Lung (tissue), 11 donors: ENCODE measurements at regions not wholly inside any gene's neighbourhood (a gene's known extent, or its start where the extent isn't known, plus 50 kb on each side); places are given as distances from the start of the nearest gene placed in this dataset.

Experiments used
- ATAC-seq: fragments of 200-7000 bp; cut with Tn5 transposase; one replicate; pipeline ENCODE4 v1.9.1; 2020; ENCODE audit warnings: moderate number of reproducible peaks; ENCODE audit not compliant: insufficient read depth, low FRiP score
- DNase-seq, 3 donors: peaks; one replicate each; pipeline ENCODE4 v3.0.0-alpha.2; 2013 to 2017
- H3K27ac ChIP-seq, 2 donors: one replicate each; pipeline ENCODE4 v1.5.1; 2013; ENCODE audit warnings: mild to moderate bottlenecking in 2 of 2, moderate library complexity in 2 of 2, control low read depth in 1 of 2, inconsistent platforms in 1 of 2, low read depth in 1 of 2, low read length in 1 of 2
- H3K27me3 ChIP-seq, 3 donors: one replicate each; pipeline ENCODE4 v1.5.1; 2013; ENCODE audit warnings: low read length in 2 of 3; ENCODE audit not compliant: control insufficient read depth in 3 of 3, insufficient read depth in 3 of 3
- H3K36me3 ChIP-seq, 4 donors: one replicate each; pipeline ENCODE4 v1.5.1; 2013; ENCODE audit warnings: low read length in 4 of 4, mild to moderate bottlenecking in 1 of 4, moderate library complexity in 1 of 4; ENCODE audit not compliant: control insufficient read depth in 4 of 4, insufficient read depth in 4 of 4
- H3K4me1 ChIP-seq, 5 donors: one replicate each; pipeline ENCODE4 v1.5.1; 2013; ENCODE audit warnings: low read length in 5 of 5, mild to moderate bottlenecking in 2 of 5, moderate library complexity in 1 of 5; ENCODE audit not compliant: control insufficient read depth in 5 of 5, insufficient read depth in 5 of 5
- H3K4me3 ChIP-seq: one replicate; pipeline ENCODE4 v1.5.1; 2013; ENCODE audit warnings: mild to moderate bottlenecking, control low read depth, moderate library complexity
- H3K9ac ChIP-seq, 2 donors: one replicate each; pipeline ENCODE4 v1.5.1; 2013; ENCODE audit warnings: low read length in 2 of 2, control low read depth in 1 of 2; ENCODE audit not compliant: insufficient read depth in 1 of 2
- H3K9me3 ChIP-seq, 4 donors: one replicate each; pipeline ENCODE4 v1.5.1; 2013; ENCODE audit warnings: low read length in 3 of 4, mild to moderate bottlenecking in 1 of 4, moderate library complexity in 1 of 4; ENCODE audit not compliant: control insufficient read depth in 4 of 4, insufficient read depth in 3 of 4
- WGBS, 2 donors: extraction: QIAGEN DNeasy Blood & Tissue Kit; methylation state at CpG; one replicate each; pipeline ENCODE4 v1.1.7; 2013; 5-methylcytosine and 5-hydroxymethylcytosine counted together
- TF ChIP-seq, protein P1 (sequence below): IDR thresholded peaks from 2 replicates; pipeline ENCODE4 v1.5.1; 2012; ENCODE audit warnings: mild to moderate bottlenecking; ENCODE audit errors: control extremely low read depth, extremely low read depth
- donor health status: control.
- donor health status: control.
- donor health status: Bipolar disorder and iron deficiency.
- donor health status: healthy.
- donor health status: DM: yes; HTN: yes; CAD: no.

GRCh38 chr21:43337901-43338655 lies 88.9 kb downstream of the SIK1 start:
- Histone ChIP-seq H3K4me3 (no peak overlapping the region), H3K36me3 (no peaks in the 10 kb centered on the region), H3K9ac (no peak overlapping the region), H3K4me1 (peaks cover 6 to 41% (median 21%) of the 10 kb centered on the region in 5 donors), H3K9me3 (no peaks in the 10 kb centered on the region), H3K27ac (no peak overlapping the region), H3K27me3 (no peaks in the 10 kb centered on the region)
- TF ChIP-seq, protein P1, sequence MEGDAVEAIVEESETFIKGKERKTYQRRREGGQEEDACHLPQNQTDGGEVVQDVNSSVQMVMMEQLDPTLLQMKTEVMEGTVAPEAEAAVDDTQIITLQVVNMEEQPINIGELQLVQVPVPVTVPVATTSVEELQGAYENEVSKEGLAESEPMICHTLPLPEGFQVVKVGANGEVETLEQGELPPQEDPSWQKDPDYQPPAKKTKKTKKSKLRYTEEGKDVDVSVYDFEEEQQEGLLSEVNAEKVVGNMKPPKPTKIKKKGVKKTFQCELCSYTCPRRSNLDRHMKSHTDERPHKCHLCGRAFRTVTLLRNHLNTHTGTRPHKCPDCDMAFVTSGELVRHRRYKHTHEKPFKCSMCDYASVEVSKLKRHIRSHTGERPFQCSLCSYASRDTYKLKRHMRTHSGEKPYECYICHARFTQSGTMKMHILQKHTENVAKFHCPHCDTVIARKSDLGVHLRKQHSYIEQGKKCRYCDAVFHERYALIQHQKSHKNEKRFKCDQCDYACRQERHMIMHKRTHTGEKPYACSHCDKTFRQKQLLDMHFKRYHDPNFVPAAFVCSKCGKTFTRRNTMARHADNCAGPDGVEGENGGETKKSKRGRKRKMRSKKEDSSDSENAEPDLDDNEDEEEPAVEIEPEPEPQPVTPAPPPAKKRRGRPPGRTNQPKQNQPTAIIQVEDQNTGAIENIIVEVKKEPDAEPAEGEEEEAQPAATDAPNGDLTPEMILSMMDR = no peak
- 82 to 88% methylated on average over 18 of the region's 18 CpGs for WGBS, 2 donors
- ATAC-seq (no peak), DNase-seq (no peak)

DNA sequence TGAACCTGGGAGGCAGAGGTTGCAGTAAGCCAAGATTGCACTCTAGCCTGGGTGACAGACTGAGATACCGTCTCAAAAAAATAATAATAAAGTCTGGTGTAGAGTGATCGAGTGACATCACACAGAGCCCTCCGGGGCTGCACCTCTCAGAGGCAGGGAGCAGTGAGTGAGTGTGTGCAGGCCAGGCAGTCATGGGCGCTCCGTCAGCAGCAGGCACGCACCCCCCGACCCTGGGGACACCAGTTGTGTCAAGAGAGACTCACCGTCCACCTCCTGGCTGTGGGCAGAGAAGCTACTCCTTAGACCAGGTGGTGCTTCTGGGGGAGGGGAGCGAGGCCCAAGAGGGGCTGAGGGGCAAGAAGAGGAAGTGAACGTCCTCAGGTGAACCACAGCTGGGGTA lies 91.8 kb downstream of the SIK1 start:
- H3K27ac ChIP-seq = no peak overlapping the region
- DNase-seq (no peak), ATAC-seq (no peak)
- H3K36me3 ChIP-seq = no peaks in the 10 kb centered on the region
- TF ChIP-seq, protein P1 = no peak
- 87 to 91% methylated on average over 10 of the region's 10 CpGs for WGBS, 2 donors
- H3K9ac ChIP-seq = no peak overlapping the region
- peaks cover 6 to 38% (median 23%) of the 10 kb centered on the region in 5 donors for H3K4me1 ChIP-seq
- no peaks in the 10 kb centered on the region for H3K9me3 ChIP-seq
- H3K4me3 ChIP-seq = no peak overlapping the region
- no peaks in the 10 kb centered on the region for H3K27me3 ChIP-seq

GRCh38 chr21:43334214-43334958 lies 92.5 kb downstream of the SIK1 start:
- Histone ChIP-seq H3K9me3 (no peaks in the 10 kb centered on the region), H3K27ac (peak overlapping the region in 1 of 2 donors; percentile 41), H3K4me3 (no peak overlapping the region), H3K4me1 (peaks cover 6 to 45% (median 23%) of the 10 kb centered on the region in 5 donors), H3K27me3 (no peaks in the 10 kb centered on the region), H3K36me3 (no peaks in the 10 kb centered on the region), H3K9ac (no peak overlapping the region)
- TF ChIP-seq, protein P1 = no peak
- WGBS, 2 donors = 88 to 89% methylated on average over 16 of the region's 16 CpGs
- ATAC-seq = no peak
- DNase-seq = no peak
